CD4-positive, alpha-beta T cell treated with Interleukin-6 for 4 hours (primary cell): ENCODE measurements at regions not wholly inside any gene's neighbourhood (a gene's known extent, or its start where the extent isn't known, plus 50 kb on each side); places are given as distances from the start of the nearest gene placed in this dataset.

Source experiments
- DNase-seq: peaks from one replicate; pipeline ENCODE4 v3.0.0-alpha.2; 2020; ENCODE audit warnings: mixed read lengths

DNA sequence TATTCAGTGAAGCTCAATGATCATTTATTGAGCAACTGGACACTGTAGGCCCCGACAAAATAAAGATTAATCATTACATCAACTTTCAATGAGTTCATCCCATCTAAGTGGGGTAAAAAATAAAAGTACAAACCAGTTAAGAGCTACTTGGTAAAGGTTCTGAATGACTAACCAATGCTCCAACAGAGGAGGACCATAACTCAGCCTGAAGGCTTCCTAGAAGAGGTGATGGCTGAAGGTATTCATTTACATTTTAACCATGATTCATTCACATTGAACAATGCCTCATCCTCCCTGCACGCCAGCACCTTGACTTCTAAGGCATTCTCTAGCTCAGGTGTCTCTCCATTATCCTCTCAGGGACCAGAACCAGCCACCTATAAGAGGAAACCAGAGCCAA is 201.4 kb downstream of the ZNF462 start:
- DNase-seq = no peak

DNA sequence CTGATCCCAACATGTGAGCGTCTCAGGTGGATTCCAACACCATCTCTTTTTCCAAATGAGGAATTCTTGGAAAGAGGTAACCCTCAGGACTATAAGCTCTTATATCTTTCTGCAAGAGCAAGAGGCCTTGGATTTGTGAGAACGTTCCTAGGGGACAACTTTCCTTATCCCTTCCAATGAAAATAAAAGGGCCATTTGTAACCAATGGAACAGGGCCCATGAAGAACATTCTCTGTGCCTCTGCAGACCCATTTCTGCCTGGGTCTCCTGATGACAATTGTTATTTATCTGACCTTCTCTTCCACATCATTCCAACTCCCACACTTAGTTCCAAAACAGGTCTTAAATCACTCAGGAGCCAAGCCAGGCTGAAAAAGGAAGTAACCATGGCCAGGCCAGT is 202.6 kb downstream of the ZNF462 start:
- DNase-seq = no peak

DNA sequence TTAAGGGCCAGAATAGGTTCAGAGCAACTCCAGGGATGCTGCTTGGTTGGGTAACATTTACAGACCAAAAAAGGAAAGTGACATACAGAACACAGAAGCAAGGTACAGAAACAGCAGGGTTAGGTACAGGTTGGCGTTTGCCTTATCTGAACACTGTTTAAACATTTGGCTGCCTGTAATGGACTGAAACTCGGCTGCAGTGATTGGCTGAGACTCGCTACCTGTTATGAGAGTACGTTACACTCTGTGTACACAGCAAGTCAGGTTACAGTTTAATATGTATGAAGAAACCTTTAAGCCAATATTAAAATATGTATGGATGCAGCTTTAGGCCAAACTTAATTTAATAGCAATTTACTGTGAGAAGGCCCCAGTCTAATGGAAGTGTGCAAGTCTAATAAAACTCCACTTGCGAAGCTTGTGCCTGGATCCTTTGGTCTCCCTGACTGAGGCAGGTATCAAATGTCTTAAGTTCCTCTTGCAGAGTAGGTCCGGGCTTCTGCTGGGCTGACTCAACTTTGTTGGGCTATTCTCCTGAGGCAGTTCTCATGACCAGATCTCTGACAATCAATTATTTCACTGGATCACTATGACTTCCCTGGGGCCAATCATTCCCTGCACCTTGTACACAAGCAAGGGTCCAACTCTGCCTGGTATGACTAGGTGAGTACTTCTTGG is 204.9 kb downstream of the ZNF462 start:
- DNase-seq = no peak

DNA sequence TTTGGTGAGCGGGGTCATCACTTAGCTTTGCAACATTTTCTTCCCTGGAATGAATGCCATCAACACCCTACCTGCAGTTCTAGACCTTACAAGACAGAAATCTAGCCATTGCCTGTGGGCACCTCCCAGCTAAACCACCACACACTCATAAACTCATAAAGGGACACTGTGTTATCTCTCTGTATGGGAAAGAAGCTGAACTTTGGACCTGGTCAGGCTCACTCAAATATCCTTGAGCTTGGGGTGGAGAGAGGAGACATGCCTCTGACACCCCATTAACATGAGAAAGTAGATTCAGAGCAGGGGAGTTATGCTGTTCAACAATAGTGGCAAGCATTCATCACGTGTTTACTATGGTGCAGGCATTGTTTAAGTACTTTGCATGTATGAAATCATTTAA is 205.6 kb downstream of the ZNF462 start:
- no peak for DNase-seq

DNA sequence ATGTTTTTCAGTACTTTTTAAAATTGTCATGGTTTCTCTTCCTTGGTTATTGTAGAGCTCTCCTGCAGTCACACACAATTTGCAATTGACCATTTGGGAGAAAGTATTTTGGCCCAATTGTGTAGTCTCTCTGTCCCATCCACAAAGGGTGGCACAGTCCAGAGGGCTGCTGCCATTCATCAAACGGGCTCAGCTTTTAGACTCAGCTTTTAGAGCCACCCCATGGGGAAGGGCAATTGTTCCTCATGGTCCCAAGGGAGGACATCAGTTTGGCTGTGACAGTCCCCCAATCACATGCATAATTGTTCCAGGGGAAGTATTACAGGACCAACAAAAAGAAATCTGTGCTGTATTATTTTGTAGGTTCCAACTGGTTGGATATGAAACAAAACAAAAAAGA is 207.6 kb downstream of the ZNF462 start:
- DNase-seq = no peak

DNA sequence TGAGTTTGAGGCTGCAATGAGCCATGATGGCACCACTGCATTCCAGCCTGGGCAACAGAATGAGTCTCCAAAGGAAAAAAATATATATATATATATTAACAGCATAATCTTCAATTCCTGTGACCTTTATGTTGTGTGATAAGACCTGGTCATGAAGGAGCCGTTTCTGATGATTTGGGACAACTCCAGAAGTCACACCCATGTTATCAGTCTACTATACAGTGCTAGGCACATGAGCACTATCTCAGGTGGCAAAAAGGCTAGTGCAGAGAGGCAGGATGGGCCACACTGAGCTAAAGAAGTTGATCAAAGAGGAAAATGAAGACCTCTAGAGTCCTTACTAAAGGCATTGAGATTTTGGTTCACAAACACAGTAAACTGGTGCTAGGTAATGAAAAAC is 205.0 kb upstream of the RAD23B start:
- DNase-seq = no peak

DNA sequence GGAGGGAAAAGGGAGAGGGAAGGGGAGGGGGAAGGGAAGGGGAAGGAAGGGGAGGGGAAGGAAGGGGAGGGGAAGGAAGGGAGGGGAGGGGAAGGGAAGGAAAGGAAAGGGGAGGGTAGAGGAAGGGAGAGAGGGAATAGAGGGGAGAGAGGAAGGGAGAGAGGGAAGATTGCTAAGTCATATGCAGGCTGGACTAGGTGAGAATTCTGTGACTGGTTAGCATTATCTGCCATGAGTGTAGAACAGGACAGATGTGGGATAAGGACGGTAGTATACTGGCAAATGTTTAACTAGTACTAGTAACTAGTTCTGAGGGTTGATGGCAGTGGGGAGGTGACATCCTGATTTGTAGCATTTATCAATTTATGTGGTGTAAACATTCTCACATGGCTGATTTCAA is 203.5 kb upstream of the RAD23B start:
- no peak for DNase-seq

DNA sequence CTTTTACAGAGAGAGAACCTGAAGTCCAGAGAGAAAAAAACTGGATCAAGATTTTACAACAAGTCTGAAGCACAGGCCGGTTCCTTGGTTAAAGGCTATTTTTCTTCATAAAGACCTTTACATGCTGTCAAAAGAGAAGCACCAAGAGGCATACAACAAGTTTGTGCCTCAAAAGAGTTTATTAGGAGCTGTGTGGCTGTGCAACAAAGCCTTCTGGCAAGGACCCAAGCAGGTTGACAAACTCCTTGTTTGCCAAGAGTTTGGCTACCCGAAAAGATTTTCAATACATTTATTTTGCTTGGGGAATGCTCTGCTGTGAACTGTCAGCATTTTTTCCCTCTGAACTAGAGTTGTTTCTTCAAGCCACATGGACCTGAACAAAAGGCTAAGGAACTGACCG is 202.9 kb upstream of the RAD23B start:
- DNase-seq = no peak

DNA sequence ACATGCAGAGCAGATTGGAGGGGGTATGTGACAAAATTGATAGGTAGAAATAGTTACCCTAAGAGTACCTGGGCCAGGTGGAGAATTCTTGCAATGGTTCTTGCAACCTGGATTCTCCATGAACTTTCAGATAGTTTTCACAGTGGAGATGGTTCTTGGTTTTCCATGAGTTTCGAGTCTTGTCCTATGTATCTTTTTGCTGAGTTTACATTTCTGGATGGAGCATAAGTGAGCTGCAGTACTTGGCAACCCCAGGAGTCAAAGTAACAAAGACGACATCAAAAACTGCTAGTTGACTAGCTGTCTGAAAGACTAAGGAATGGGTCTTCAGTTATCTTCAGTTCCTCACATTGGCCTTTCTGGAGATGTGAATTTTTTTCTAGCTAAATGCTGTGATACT is 196.6 kb upstream of the RAD23B start:
- DNase-seq = no peak

DNA sequence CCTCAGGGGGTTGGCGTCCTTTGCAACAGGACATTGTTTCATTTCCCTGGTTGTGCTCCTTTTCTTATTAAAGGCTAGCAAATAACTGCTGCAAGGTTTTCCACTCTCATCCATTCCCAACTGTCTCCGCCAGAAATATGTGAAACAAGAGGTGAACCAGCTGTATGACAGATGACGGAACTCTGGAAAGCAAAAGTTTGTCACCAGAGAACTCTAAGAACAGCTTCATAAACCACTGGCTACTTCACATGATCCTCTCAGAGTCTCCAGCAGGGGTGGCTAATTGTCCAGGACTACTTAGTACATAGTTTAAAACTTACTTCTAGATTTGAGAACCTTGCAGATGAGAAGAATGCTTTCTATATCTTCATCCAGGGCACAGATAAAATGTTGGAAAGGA is 195.9 kb upstream of the RAD23B start:
- no peak for DNase-seq

DNA sequence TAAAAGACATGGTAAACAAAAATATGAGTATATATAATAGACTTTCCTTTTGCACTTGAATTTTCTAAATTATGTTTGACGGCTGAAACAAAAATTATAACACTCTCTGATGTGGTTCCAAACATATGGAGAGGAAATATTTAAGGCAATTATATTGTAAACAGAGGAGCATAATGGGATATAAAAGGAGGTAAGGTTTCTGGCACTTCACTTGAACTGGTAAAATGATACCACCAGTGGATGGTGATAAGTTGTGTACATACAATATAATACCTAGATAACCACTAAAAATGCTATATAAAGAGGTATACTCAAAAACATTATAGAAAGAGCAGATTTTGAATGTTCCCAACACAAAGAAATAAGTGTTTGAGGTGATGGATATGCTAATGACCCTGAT is 192.9 kb upstream of the RAD23B start:
- DNase-seq = no peak

DNA sequence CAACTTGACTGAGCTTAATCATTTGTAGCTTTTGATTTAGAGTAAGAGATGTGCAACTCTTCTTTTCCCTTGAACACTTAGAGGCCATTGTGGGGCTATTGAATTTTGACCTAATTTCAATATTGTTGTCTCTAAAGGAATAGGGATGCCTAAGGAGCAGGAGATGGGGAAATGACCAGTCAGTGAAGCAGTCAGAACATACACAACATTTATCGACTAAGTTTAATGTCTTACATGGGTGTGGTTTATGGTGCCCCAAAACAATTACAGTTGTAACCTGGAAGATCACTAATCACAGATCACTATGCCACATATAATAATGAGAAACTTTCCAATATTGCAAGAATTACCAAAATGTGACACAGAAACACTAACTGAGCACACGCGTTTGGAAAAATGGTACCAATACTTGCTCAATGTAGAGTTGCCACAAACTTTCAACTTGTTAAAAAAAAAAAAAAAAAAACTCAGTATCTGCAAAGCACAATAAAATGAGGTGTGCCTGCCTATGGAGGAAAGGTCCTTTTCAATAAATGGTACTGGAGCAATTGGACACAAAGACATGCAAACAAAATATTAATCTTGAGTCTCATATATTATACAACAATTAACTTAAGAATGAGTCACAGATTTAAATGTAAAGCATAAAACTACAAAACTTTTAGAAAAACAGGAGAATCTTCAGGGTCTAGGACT is 189.6 kb upstream of the RAD23B start:
- no peak for DNase-seq

DNA sequence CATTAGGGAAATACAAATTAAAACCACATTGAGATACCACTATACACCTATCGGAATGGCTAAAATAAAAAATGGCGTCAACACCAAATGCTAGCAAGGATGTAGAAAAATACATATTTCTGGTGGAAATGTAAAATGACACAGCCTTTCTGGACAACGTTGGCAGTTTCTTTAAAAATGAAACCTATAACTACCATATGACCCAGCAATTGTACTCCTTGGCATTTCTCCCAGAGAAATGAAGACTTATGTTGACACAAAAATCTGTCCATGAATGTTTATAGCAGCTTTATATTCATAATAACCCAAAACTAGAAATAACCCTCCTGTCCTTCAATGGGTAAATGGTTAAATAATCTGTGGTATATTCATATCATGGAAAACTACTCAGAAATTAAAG is 188.7 kb upstream of the RAD23B start:
- no peak for DNase-seq

DNA sequence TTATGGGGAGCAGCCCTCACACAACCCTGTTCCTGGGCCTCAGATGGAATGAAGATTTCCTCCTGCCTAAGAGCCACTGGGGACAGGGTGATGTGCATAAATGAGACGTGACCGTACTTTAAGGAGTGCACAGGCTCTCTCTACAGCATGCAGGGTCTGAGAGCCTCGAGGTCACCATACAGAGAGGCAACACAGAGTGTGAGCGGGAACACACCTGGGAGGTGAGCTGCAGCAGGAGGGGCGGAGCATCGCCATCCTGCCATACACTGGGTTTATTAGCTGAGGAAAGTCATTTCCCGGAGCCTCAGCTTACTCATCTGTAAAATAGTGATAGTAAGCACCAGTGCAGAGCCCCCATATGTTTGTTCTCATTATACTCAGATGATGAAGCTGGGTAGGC is 182.5 kb upstream of the RAD23B start:
- no peak for DNase-seq

DNA sequence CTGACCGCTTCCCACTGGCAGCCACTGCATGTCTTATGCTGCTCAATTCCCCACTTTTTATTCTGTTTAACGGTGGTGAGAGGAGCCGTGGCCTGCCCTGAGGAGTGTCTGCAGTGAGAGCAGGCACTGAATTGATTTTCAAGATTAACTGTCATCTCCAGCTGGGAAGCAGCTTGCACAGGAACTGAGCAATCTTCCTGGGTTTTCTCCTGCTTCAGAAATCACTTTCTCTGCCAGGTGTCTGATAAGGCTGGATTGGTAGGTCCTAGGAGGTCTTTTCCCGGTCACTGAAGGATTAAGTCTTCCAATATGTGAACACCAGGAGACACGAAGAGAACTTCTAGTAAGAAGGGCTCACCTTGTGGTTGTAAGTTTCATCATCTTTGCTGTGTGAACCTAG is 181.1 kb upstream of the RAD23B start:
- no peak for DNase-seq

DNA sequence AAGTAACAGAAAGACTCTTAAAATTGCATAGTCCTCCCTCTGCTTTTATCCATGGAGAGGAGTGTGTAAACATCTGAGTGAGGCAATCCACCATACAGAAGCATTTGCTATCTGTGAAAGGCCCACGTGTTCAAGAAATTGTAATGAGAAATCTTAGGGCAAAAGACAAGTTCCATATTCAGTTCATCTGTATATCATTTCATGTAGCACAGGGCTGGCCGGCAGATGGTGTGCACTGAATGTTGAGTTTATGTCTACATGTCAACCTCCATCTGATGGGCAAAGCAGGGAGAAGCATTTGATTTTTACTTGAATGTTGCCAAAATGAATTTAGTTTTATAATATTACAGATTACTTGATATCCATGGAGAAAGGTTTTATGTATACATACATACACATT is 179.5 kb upstream of the RAD23B start:
- DNase-seq = no peak

DNA sequence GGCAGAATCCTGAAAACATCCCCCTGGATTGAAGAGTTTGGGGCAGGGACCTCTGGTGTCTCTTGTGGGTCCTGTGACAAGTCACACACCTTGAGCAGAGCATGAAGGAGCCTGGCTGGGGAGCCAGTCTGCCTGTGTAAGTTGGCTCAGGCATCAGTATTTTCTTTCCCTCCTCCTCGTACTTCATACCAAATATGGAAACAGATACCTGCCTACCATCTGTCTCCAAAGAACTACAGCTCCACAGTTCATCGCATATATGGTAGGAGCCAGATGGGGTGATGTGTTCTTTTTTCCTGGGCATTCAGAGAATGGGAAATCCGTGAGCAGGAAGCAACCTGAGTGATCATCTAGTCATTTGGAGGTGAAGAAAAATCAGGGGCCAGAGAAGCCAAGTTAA is 177.3 kb upstream of the RAD23B start:
- no peak for DNase-seq

DNA sequence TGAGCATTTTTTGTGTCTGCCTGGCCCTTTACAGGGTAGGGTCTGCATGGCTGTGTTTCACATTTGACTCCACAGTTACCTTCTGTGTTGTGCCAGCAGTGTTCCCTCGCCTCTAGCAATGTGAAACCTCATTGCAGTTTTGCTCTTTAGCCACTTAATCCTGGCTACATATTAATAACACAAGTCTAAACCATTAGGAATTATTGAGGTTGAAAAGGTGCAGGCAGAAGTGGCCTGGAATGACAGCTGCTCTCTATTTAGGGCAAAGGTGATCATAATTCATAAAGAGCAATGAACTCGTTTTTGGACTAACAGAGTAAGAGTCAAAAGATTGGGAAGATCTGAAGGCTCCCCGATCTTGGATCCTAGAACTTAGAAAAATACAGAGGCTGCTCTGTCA is 176.7 kb upstream of the RAD23B start:
- no peak for DNase-seq

DNA sequence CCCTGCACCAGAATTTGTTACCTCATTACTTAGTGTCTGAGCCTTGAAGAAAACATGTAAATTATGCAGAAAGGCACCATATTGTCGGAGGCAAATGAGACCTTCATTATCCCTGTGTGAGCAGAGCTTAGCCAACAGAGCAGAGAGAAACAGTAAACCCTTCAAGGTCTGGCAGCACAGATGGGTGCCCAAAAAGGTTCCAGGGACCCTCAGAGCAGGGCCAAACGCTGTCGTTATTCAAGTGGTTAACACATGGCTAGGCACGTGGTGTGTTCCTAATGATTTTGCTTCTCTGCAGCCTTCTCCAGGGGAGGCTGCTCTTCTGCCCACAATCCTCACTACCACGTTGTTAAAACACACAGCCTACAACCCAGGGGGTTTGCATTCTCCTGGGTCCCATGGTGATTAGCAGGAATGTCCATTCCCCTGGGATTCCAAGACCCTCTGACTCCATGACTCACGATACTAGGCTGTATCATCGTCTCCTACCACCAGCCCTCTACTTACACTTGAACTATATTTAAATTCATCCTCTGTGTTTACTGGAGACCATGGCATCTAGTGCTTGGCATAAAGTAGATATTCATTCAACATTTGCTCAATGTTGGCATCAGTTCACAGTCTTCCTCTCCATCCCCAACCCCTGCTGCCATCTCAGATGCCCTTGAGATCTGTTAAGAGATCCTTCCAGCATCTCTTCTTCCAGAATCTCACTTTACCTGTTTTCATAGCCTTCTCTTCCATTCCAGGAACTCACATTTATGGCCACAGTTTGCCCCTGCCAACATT is 174.5 kb upstream of the RAD23B start:
- no peak for DNase-seq

DNA sequence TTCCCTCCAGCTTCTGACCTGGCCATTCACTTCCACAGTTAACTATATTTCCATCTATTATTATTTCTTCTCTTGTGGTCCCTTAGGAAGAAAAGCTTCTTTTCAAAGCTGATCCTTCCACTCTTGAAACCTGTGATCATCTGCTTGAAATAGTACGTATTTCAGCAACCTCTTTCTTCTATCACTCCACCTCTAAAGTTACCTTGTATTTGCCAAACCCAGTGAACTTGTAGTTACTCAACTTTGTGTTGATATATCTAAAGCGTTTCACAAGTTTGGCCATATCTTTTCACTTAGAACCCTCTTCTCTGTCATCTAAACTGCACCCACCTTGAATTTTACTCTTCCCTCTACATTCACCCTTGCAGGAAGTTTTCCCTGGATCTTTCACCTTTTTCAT is 173.8 kb upstream of the RAD23B start:
- no peak for DNase-seq

DNA sequence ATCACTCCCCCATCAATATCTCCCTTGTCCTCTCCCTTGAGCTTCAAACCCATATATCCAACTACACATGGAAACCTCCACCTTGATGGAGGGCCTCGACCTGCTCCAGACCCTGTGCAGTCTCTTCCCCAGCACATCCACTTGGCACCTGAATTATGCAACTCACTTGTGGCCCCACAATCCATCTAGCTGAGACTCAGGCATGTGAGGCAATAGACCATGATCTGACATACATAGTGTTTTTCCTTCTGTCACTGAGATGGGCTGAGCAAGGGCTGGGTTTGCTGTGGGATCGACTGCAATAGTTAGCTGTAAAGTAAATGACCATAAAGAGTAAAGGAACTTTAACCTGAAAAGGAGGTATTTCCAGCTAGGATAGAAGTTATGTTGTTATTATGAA is 172.9 kb upstream of the RAD23B start:
- no peak for DNase-seq

DNA sequence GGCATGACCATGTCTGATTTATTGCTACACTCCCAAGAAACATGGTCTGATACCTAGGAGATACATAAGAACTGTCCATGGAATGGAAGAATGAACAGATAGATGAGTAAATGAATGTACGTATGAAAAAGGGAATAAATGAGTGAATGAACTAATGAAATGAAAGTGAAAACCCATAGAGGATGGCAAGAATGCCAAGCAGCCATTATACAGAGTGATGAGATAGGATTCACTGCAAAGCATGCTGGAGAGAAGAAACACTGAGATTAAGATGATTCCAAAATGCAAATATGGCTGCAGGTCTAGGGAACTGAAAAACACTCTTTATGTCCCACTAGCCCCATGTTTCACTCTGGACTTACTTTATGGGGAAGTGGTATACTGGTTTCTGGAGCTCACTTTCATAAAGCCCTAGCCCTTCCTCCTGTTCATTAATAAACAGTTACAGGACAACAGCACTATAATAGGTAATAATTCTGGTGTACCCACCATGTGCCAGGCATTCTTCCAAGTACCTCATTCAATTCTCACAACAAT is 170.3 kb upstream of the RAD23B start:
- no peak for DNase-seq

DNA sequence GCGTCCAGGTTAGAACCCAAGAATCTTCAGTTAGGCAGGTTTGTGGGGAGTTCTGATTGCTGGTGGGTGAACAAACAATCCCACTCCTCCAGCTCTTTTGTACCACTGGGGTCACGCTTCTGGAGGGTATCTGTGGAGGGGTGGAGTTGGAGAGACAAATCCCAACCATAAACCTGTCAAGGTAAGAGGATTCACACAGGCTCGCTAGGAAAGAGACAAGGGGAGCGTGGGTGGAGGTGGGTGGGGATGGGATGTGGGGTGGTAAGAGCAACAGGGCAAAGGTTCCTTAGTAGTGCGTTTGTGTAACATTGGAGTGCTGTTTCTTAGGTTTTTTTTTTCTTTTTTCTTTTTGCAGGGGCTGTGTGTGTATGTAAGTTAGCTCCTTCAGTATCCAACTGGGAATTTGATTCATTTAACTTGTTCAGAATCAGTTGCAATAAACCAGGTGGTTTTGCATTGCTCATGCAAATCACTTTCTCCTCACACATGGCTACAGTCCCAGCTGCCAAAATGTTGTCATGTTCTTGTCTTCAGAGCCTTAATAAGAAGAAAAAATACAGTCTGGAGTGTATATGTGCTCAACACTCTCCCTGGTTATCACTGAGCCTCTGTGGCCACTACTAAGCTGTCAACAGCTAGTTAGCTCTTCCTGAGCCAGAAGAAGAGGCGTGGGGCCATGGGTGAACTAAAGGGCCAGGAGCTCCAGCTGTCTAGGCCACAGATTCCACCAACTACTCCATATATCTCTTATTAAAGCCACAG is 164.0 kb upstream of the RAD23B start:
- no peak for DNase-seq
